ENCODE measurements at regions not wholly inside any gene's neighbourhood (a gene's known extent, or its start where the extent isn't known, plus 50 kb on each side); places are given as distances from the start of the nearest gene placed in this dataset.

- Histone ChIP-seq H2AK9ac (replicated peaks; ENCODE audit: low read depth, low read length, poor library complexity) (no peak overlapping the region), H3K14ac (replicated peaks; ENCODE audit: low read depth, low read length) (no peak overlapping the region), H2BK15ac (ENCODE audit: low read depth, low read length) (no peak overlapping the region), H3K4me2 (ENCODE audit: low read depth, low read length) (no peak overlapping the region), H3K4me1 (ENCODE audit: control insufficient read depth, insufficient read depth, low read length) (no peaks in the 10 kb centered on the region), H3K4ac (ENCODE audit: low read depth, low read length) (no peak overlapping the region), H4K20me1 (ENCODE audit: insufficient read depth, low read length) (no peaks in the 10 kb centered on the region), H4K5ac (ENCODE audit: low read depth, low read length) (no peak overlapping the region), H2AK5ac (ENCODE audit: low read depth, low read length) (no peak overlapping the region), H3K9me3 (ENCODE audit: control insufficient read depth, insufficient read depth, low read length) (0 out of 2 replicates have a peak, but pooled peaks cover 2% of the 10 kb centered on the region), H3K27me3 (ENCODE audit: control insufficient read depth, insufficient read depth, low read length) (no peaks in the 10 kb centered on the region), H2BK5ac (ENCODE audit: low read depth, low read length, poor library complexity, severe bottlenecking) (no peak overlapping the region), H2BK120ac (ENCODE audit: low read depth, low read length) (no peak overlapping the region), H3K23ac (ENCODE audit: low read depth, low read length) (no peak overlapping the region), H4K8ac (ENCODE audit: low read depth in 2 of 2, low read length in 2 of 2) (no peak overlapping the region), H3K36me3 (ENCODE audit: control insufficient read depth, insufficient read depth, low read length) (no peaks in the 10 kb centered on the region), H3K27ac (ENCODE audit: insufficient read depth, low read length) (no peak overlapping the region), H3K4me3 (ENCODE audit: insufficient read depth, low read depth, low read length) (no peak overlapping the region), H2AFZ (replicated peaks; ENCODE audit: low read length, poor library complexity) (no peak overlapping the region), H3K18ac (ENCODE audit: low read depth, low read length) (no peak overlapping the region), H3K9ac (ENCODE audit: low read depth, low read length) (no peak overlapping the region), H3K9me1 (ENCODE audit: insufficient read depth, low read length) (no peaks in the 10 kb centered on the region), H2BK20ac (ENCODE audit: low read depth, low read length) (no peak overlapping the region), H4K91ac (ENCODE audit: insufficient read depth, low read depth, low read length) (no peak overlapping the region), H3K56ac (ENCODE audit: extremely low read depth, insufficient read depth, low read length) (no peak overlapping the region), H3K79me1 (ENCODE audit: low read depth in 1 of 2, low read length in 2 of 2) (no peaks in the 10 kb centered on the region)
- in situ Hi-C loops (cut with MboI; ENCODE audit: low sequenced_read_pairs), result no loop called here
- TF ChIP-seq FOS (IDR thresholded peaks at IDR 0.05; ENCODE audit: low read depth, low read length) (no peak), ELK1 (IDR thresholded peaks at IDR 0.05; ENCODE audit: borderline replicate concordance, low read depth, low read length) (no peak), MXI1 (IDR thresholded peaks at IDR 0.05; ENCODE audit: borderline replicate concordance, low read depth, low read length) (no peak), MAFK (IDR thresholded peaks at IDR 0.05; ENCODE audit: low read depth, low read length) (no peak), CEBPB (IDR thresholded peaks at IDR 0.05; ENCODE audit: low read depth, low read length) (no peak), CHD1 (IDR thresholded peaks at IDR 0.05; ENCODE audit: low read depth, low read length) (no peak), SMC3 (IDR thresholded peaks at IDR 0.05; ENCODE audit: low read depth, low read length) (no peak), USF2 (IDR thresholded peaks at IDR 0.05; ENCODE audit: low read depth, low read length) (no peak), POLR2A (IDR thresholded peaks at IDR 0.05; ENCODE audit: low read depth, low read length) (no peak), MAZ (IDR thresholded peaks at IDR 0.05; ENCODE audit: borderline replicate concordance, low read depth, low read length) (no peak), BHLHE40 (IDR thresholded peaks at IDR 0.05; ENCODE audit: low read depth, low read length) (no peak), RFX5 (IDR thresholded peaks at IDR 0.05; ENCODE audit: low read depth, low read length) (no peak), RAD21 (IDR thresholded peaks at IDR 0.05; ENCODE audit: low read length) (no peak), RCOR1 (IDR thresholded peaks at IDR 0.05; ENCODE audit: insufficient replicate concordance, low read length) (no peak), NFE2L2 (IDR thresholded peaks at IDR 0.05; ENCODE audit: low read depth, low read length) (no peak), CTCF (conservative IDR thresholded peaks at IDR 0.05; ENCODE audit: low read depth, low read length) (no peak)
- DNase-seq (no peak), ATAC-seq (ENCODE audit: low read depth) (no peak)
- CTCF ChIA-PET, result no interaction called here
- BruUV-seq (replicated peaks), result no TSS peak
- POLR2A ChIA-PET (ENCODE audit: unreplicated experiment), result no interaction called here
- WGBS, 2 experiments (ENCODE audit: extremely low coverage in 2 of 2, insufficient read length in 1 of 2), result no CpG with 5 or more reads among the region's 2 CpGs
- dilution Hi-C loops (cut with HindIII; ENCODE audit: low sequenced_read_pairs, unreplicated experiment), result no loop called here
- intact Hi-C loops (cut with micrococcal nuclease), result no loop called here
Observed at GRCh38 chr3:137296116-137296515, 338.3 kb downstream of the IL20RB start.
